Smooth muscle cell (in vitro differentiated cells): ENCODE measurements at regions not wholly inside any gene's neighbourhood (a gene's known extent, or its start where the extent isn't known, plus 50 kb on each side); places are given as distances from the start of the nearest gene placed in this dataset.
"Not testable (repeated sequence)": the region's sequence is repeated elsewhere in the genome, so short reads cannot be mapped to it uniquely, and the experiment has no call there.

Experiments
- DNase-seq: peaks from one replicate; lab custom pipeline; 2025; ENCODE audit not compliant: unreplicated experiment; lab: John Stamatoyannopoulos, UW
- H2AFZ ChIP-seq: fragments of 200-600 bp; sonication (generic); 2 replicates; pipeline ENCODE4 v1.6.0; 2016; ENCODE audit warnings: antibody characterized with exemption, low read depth, mild to moderate bottlenecking
- H3F3A ChIP-seq: fragments of 200-600 bp; sonication (generic); 2 replicates; pipeline ENCODE4 v1.6.0; 2017; ENCODE audit warnings: antibody characterized with exemption, low read depth
- H3K27ac ChIP-seq: fragments of 200-600 bp; sonication (generic); 2 replicates; pipeline ENCODE4 v1.5.1; 2016; ENCODE audit warnings: low read depth, mild to moderate bottlenecking
- H3K27me3 ChIP-seq: fragments of 200-600 bp; sonication (generic); 2 replicates; pipeline ENCODE4 v1.6.1; 2016; ENCODE audit warnings: low read depth, mild to moderate bottlenecking
- H3K36me3 ChIP-seq: fragments of 200-600 bp; sonication (generic); 2 replicates; pipeline ENCODE4 v1.5.1; 2016; ENCODE audit warnings: low read depth
- H3K4me1 ChIP-seq: fragments of 200-600 bp; sonication (generic); 2 replicates; pipeline ENCODE4 v1.5.1; 2016; ENCODE audit warnings: low read depth
- H3K4me2 ChIP-seq: fragments of 200-600 bp; sonication (generic); 2 replicates; pipeline ENCODE4 v1.6.0; 2016; ENCODE audit warnings: mild to moderate bottlenecking
- H3K4me3 ChIP-seq: fragments of 200-600 bp; sonication (generic); 2 replicates; pipeline ENCODE4 v1.5.1; 2016; ENCODE audit warnings: mild to moderate bottlenecking
- H3K79me2 ChIP-seq: fragments of 200-600 bp; sonication (generic); 2 replicates; pipeline ENCODE4 v1.6.0; 2016; ENCODE audit warnings: low read depth, mild to moderate bottlenecking
- H3K9ac ChIP-seq: fragments of 200-600 bp; sonication (generic); 2 replicates; pipeline ENCODE4 v1.6.0; 2016; ENCODE audit warnings: low read depth
- H3K9me3 ChIP-seq: fragments of 200-600 bp; sonication (generic); replicated peaks from 2 replicates; pipeline ENCODE4 v1.5.1; 2016; ENCODE audit warnings: low read depth
- H4K20me1 ChIP-seq: fragments of 200-600 bp; sonication (generic); 2 replicates; pipeline ENCODE4 v1.6.0; 2016; ENCODE audit warnings: low read depth
- WGBS: methylation state at CpG from one replicate; pipeline ENCODE4 v1.1.7; 2016; ENCODE audit warnings: low lambda C conversion rate; 5-methylcytosine and 5-hydroxymethylcytosine counted together
- TF ChIP-seq, protein P1 (sequence below): fragments of 200-600 bp; sonication (generic); IDR thresholded peaks from 2 replicates; pipeline ENCODE4 v1.5.1; 2017; ENCODE audit warnings: borderline replicate concordance, mild to moderate bottlenecking, antibody characterized with exemption; ENCODE audit not compliant: insufficient read depth, poor library complexity, severe bottlenecking

DNA sequence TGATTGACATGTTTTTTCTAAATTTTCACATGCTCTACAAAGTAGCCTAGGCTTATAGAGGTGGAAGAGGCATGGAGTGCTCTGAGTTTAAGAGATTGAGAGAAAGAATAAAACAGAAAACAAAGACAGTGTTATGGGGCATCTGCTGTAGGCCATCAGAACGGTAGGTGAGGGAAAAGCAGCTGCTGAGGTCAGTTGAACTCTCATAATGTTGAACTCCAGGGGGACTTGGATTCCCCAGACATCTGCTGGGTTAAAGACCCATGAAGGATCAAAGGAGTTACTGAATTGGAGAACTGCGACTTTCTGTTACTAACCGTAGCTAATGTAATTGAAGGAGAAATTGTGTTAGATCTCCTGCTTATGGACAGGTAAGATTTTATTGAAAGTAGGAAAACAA is 333.9 kb downstream of the TFAP2B start:
- TF ChIP-seq, protein P1, sequence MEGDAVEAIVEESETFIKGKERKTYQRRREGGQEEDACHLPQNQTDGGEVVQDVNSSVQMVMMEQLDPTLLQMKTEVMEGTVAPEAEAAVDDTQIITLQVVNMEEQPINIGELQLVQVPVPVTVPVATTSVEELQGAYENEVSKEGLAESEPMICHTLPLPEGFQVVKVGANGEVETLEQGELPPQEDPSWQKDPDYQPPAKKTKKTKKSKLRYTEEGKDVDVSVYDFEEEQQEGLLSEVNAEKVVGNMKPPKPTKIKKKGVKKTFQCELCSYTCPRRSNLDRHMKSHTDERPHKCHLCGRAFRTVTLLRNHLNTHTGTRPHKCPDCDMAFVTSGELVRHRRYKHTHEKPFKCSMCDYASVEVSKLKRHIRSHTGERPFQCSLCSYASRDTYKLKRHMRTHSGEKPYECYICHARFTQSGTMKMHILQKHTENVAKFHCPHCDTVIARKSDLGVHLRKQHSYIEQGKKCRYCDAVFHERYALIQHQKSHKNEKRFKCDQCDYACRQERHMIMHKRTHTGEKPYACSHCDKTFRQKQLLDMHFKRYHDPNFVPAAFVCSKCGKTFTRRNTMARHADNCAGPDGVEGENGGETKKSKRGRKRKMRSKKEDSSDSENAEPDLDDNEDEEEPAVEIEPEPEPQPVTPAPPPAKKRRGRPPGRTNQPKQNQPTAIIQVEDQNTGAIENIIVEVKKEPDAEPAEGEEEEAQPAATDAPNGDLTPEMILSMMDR, result no peak
- Histone ChIP-seq H3K4me2 (no peak overlapping the region), H3F3A (no peaks in the 10 kb centered on the region), H2AFZ (no peak overlapping the region), H3K4me1 (no peaks in the 10 kb centered on the region), H3K27ac (no peak overlapping the region), H4K20me1 (no peaks in the 10 kb centered on the region), H3K9me3 (no peaks in the 10 kb centered on the region), H3K4me3 (no peak overlapping the region), H3K27me3 (no peaks in the 10 kb centered on the region), H3K9ac (no peak overlapping the region), H3K79me2 (no peaks in the 10 kb centered on the region), H3K36me3 (no peaks in the 10 kb centered on the region)
- 68% methylated on average over 3 of the region's 3 CpGs for WGBS
- no peak for DNase-seq

DNA sequence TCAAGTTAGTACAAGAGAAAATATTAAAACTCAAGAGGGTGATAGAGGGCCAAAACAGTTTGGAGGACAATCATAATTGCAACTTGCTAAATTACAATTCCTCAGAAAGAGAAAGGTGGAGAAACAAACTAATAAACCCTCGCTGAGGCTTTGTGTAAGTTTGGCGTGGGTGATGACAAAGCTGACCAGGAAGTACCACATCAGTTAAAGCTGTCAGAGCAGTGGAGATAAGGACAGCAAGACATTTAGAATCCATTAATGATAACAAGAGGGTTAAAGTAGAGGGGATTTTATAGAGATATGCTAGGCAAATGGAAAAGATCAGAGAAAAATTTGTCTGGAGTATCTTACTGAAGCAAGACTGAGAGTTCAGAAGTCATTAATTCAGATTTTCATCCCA is 334.4 kb downstream of the TFAP2B start:
- H3K27me3 ChIP-seq, result no peaks in the 10 kb centered on the region
- H3K9ac ChIP-seq, result no peak overlapping the region
- H3K27ac ChIP-seq, result no peak overlapping the region
- H3K4me3 ChIP-seq, result no peak overlapping the region
- H4K20me1 ChIP-seq, result no peaks in the 10 kb centered on the region
- no peaks in the 10 kb centered on the region for H3K4me1 ChIP-seq
- no peak for DNase-seq
- no peaks in the 10 kb centered on the region for H3K79me2 ChIP-seq
- no peaks in the 10 kb centered on the region for H3K36me3 ChIP-seq
- 31% methylated on average over 2 of the region's 2 CpGs for WGBS
- H3K4me2 ChIP-seq, result no peak overlapping the region
- TF ChIP-seq, protein P1, result no peak
- H2AFZ ChIP-seq, result no peak overlapping the region
- H3F3A ChIP-seq, result no peaks in the 10 kb centered on the region
- H3K9me3 ChIP-seq, result no peaks in the 10 kb centered on the region

DNA sequence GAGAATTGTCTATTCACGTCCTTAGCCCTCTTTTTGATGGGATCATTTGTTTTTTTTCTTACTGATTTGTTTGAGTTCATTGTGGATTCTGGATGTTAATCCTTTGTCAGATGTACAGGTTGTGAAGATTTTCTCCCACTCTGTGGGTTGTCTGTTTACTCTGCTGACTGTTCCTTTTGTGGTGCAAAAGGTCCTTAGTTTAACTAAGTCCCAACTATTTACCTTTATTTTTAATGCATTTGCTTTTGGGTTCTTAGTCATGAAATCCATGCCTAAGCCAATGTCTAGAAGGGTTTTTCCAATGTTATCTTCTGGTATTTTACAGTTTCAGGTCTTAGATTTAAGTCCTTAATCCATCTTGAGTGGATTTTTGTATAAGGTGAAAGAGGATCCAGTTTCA is 336.3 kb downstream of the TFAP2B start:
- not testable (repeated sequence) for H4K20me1 ChIP-seq, H3K27me3 ChIP-seq, H2AFZ ChIP-seq, H3K9me3 ChIP-seq, H3F3A ChIP-seq, H3K4me2 ChIP-seq, H3K4me3 ChIP-seq, H3K36me3 ChIP-seq, DNase-seq, H3K9ac ChIP-seq, H3K27ac ChIP-seq, H3K79me2 ChIP-seq, H3K4me1 ChIP-seq
- WGBS, result 88% methylated on average over 1 of the region's 1 CpG

DNA sequence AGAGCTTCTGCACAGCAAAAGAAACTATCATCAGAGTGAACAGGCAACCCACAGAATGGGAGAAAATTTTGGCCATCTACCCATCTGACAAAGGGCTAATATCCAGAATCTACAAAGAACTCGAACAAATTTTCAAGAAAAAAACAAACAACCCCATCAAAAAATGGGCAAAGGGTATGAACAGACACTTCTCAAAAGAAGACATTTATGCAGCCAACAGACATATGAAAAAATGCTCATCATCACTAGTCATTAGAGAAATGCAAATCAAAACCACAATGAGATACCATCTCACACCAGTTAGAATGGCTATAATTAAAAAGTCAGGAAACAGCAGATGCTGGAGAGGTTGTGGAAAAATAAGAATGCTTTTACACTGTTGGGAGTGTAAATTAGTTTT is 340.6 kb downstream of the TFAP2B start:
- H3K4me1 ChIP-seq, H2AFZ ChIP-seq: not testable (repeated sequence)
- WGBS, result 91% methylated on average over 1 of the region's 1 CpG

DNA sequence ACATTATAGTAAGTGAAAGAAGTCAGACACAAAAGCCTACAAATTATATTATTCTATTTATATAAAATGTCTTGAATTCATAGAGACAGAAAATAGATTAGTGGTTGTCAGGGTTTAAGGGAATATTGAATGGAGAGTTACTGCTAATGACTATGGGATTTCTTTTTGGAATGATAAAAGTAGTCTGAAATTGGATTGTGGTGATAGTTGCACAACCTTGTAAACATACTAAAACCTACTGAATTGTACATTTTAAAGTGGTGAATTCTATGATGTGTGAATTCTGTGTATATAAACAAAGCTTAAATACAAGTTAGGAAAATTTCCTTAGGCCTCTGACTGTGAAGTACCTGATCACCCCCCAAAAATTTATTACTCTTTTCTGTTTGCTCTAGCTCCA is 343.1 kb downstream of the TFAP2B start:
- Histone ChIP-seq H3K79me2 (no peaks in the 10 kb centered on the region), H3K27ac (no peak overlapping the region), H3K4me1 (no peaks in the 10 kb centered on the region), H2AFZ (no peak overlapping the region), H3K4me2 (no peak overlapping the region), H3K4me3 (no peak overlapping the region), H3K36me3 (no peaks in the 10 kb centered on the region), H3K9me3 (peaks cover 5% of the 10 kb centered on the region), H3K9ac (no peak overlapping the region), H4K20me1 (no peaks in the 10 kb centered on the region), H3F3A (no peaks in the 10 kb centered on the region), H3K27me3 (no peaks in the 10 kb centered on the region)
- TF ChIP-seq, protein P1, result no peak
- DNase-seq, result no peak

More for the DNA sequence above, 340.6 kb downstream of the TFAP2B start:
- H3K9me3 ChIP-seq, H3K4me2 ChIP-seq, H3K27ac ChIP-seq, H3K27me3 ChIP-seq, H3F3A ChIP-seq, H3K4me3 ChIP-seq, DNase-seq, H3K36me3 ChIP-seq, H3K79me2 ChIP-seq, H3K9ac ChIP-seq, H4K20me1 ChIP-seq: not testable (repeated sequence)
